ENCODE measurements at regions not wholly inside any gene's neighbourhood (a gene's known extent, or its start where the extent isn't known, plus 50 kb on each side); places are given as distances from the start of the nearest gene placed in this dataset.

DNA sequence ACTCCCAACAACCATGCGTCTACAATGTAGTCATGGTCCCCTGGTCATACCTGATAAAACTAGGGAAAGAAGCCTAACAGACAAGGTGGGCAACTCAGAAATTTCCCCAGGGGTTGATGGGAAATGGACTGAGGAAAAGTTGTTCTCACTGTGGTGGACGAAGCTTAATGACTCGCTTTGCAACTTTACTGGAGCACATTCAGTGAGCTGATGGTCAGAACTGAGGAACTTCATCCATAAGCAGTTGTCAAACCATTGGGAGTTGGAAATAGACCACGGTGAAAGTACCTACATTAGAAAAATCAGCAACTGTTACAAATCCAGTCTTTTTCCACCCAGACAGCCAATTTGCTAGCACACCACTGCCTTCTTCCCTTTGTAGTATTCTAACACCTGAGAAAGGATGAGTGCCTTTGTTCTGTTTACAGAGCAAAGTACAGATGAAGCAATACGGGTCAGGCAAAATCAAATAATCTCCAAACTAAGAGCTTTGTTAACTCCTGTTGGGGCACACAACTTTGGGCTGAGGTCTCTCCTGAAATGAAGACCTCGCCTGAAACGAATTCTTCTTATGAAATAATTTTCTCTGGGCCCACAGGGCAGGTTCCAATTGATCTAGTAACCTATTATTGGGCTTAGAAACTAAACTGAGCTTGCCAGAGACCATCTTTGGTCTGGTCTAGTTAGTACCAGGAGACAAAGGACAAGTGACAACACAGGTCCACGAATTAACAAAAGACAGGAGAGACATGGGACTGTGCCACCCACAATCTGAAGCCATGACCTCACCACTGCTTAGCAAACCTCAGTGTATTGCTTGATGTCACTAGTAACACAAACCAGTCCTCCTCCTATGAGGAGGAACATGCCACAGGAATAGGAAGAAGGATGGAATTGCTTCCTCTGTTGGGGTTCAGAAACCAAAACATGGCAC is 58.9 kb upstream of the NFKB1 start:
- Histone ChIP-seq H3K36me3 (no peaks in the 10 kb centered on the region), H3K27ac (no peak overlapping the region), H3K27me3 (no peaks in the 10 kb centered on the region), H3K9me3 (no peaks in the 10 kb centered on the region), H3K4me1 (peaks cover 11% of the 10 kb centered on the region), H3K4me3 (no peak overlapping the region)
- intact Hi-C loops (cut with DNase I) = no loop called here
- ATAC-seq (peak; percentile 71), DNase-seq (no peak)
- TF ChIP-seq, protein P1, sequence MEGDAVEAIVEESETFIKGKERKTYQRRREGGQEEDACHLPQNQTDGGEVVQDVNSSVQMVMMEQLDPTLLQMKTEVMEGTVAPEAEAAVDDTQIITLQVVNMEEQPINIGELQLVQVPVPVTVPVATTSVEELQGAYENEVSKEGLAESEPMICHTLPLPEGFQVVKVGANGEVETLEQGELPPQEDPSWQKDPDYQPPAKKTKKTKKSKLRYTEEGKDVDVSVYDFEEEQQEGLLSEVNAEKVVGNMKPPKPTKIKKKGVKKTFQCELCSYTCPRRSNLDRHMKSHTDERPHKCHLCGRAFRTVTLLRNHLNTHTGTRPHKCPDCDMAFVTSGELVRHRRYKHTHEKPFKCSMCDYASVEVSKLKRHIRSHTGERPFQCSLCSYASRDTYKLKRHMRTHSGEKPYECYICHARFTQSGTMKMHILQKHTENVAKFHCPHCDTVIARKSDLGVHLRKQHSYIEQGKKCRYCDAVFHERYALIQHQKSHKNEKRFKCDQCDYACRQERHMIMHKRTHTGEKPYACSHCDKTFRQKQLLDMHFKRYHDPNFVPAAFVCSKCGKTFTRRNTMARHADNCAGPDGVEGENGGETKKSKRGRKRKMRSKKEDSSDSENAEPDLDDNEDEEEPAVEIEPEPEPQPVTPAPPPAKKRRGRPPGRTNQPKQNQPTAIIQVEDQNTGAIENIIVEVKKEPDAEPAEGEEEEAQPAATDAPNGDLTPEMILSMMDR (IDR thresholded peaks at IDR 0.05) = no peak

DNA sequence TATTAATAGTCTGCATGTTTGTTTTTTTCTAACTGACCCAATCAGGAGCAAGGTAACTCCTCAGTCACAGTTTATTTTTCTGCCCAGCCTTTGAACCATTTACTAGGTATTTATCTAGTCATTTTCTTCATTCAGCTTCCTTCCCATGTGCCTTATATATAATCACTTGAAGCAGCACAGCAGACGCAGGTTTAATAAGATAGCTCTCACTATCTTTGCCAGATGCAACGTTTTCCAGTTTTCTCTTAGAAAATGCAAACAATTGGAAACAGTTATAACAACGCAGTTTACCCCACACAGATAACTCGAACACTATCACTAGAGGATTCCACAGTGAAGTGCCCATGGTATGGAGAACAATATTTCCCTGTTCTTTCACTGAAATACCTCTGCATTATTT is 56.4 kb upstream of the NFKB1 start:
- Histone ChIP-seq H3K4me1 (no peaks in the 10 kb centered on the region), H3K27ac (no peak overlapping the region), H3K9me3 (no peaks in the 10 kb centered on the region), H3K36me3 (no peaks in the 10 kb centered on the region), H3K27me3 (no peaks in the 10 kb centered on the region), H3K4me3 (no peak overlapping the region)
- DNase-seq = no peak
- TF ChIP-seq, protein P1 (IDR thresholded peaks at IDR 0.05) = no peak
- ATAC-seq = no peak
- intact Hi-C loops (cut with DNase I) = no loop called here

DNA sequence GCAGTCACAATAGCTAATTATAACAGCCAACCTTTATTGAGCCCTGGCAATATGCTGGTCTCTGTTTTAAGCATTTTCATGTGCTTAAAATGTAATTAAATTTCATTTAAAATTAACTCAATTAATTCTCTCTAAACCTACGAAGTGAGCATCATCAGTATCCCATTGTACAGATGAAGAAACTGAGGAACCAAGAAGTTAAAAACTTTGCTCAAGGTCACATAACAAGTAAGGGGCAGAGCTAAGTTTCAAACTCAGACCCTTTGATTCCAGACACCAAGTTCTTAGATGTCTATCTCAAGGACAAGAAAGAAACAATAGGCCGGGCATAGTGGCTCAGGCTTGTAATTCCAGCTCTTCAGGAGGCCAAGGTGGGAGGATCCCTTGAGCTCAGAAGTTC is 55.9 kb upstream of the NFKB1 start:
- Histone ChIP-seq H3K4me1 (no peaks in the 10 kb centered on the region), H3K36me3 (no peaks in the 10 kb centered on the region), H3K27me3 (no peaks in the 10 kb centered on the region), H3K9me3 (no peaks in the 10 kb centered on the region), H3K4me3 (no peak overlapping the region), H3K27ac (no peak overlapping the region)
- intact Hi-C loops (cut with DNase I) = no loop called here
- DNase-seq = no peak
- TF ChIP-seq, protein P1 (IDR thresholded peaks at IDR 0.05) = no peak
- no peak for ATAC-seq

DNA sequence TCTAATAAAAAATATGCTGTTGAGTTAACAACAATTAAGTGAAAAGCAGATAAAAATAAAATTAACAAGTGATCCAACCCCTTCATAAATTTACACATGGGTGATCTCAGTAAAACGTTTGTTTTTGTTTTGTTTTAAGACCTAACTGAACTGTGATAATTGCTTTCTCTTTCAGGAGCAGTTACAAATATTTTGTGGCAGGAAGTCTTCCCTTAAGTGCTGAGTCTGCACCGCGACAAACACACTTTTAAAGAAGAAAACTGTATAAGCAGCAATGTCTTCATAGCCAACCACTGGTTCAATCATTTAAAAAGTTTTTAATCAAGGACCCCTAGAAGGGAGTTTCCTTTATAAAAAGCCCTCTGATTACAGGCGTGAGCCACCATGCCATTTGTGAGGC is 53.7 kb upstream of the NFKB1 start:
- intact Hi-C loops (cut with DNase I) = no loop called here
- no peak for ATAC-seq
- H3K27me3 ChIP-seq = no peaks in the 10 kb centered on the region
- H3K4me3 ChIP-seq = no peak overlapping the region
- TF ChIP-seq, protein P1 (IDR thresholded peaks at IDR 0.05) = no peak
- H3K27ac ChIP-seq = no peak overlapping the region
- H3K4me1 ChIP-seq = no peaks in the 10 kb centered on the region
- H3K36me3 ChIP-seq = no peaks in the 10 kb centered on the region
- H3K9me3 ChIP-seq = no peaks in the 10 kb centered on the region
- no peak for DNase-seq

DNA sequence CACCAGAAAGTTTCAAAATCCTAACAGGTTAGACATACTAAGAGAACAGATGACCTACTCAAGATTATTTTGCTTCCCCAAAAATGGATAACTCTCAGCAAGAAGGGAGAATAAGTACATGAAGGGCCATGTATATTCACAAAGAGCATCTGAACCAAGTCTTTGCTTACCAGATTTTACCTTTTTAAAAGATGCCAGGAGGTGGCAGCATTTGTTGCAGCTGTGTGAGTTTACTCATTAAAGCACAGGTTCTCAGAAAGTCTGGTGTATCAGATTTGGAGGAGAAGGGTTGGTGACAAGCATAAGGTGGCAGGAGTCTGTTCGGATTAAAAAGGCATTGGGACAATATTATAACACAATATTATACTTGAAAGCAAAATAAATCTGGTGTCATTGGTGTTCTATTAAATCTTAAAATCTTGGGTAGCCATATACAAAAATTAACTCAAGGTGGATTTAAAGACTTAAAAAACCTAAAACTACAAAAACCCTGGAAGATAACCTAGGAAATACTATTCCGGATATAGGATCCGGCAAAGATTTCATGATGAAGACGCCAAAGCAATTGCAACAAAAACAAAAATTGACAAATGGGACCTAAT is 51.3 kb upstream of the NFKB1 start:
- no peaks in the 10 kb centered on the region for H3K36me3 ChIP-seq
- H3K4me3 ChIP-seq = no peak overlapping the region
- H3K27ac ChIP-seq = no peak overlapping the region
- H3K9me3 ChIP-seq = no peaks in the 10 kb centered on the region
- no peaks in the 10 kb centered on the region for H3K4me1 ChIP-seq
- ATAC-seq (peak; percentile 86), DNase-seq (no peak)
- intact Hi-C loops (cut with DNase I) = no loop called here
- no peaks in the 10 kb centered on the region for H3K27me3 ChIP-seq
- TF ChIP-seq, protein P1 (IDR thresholded peaks at IDR 0.05) = peak; percentile 69

All from upper lobe of right lung (tissue), 1 donor.